ENCODE measurements at regions not wholly inside any gene's neighbourhood (a gene's known extent, or its start where the extent isn't known, plus 50 kb on each side); places are given as distances from the start of the nearest gene placed in this dataset.

- no peak for DNase-seq (ENCODE audit: low spot score)
- TF ChIP-seq, protein P1, sequence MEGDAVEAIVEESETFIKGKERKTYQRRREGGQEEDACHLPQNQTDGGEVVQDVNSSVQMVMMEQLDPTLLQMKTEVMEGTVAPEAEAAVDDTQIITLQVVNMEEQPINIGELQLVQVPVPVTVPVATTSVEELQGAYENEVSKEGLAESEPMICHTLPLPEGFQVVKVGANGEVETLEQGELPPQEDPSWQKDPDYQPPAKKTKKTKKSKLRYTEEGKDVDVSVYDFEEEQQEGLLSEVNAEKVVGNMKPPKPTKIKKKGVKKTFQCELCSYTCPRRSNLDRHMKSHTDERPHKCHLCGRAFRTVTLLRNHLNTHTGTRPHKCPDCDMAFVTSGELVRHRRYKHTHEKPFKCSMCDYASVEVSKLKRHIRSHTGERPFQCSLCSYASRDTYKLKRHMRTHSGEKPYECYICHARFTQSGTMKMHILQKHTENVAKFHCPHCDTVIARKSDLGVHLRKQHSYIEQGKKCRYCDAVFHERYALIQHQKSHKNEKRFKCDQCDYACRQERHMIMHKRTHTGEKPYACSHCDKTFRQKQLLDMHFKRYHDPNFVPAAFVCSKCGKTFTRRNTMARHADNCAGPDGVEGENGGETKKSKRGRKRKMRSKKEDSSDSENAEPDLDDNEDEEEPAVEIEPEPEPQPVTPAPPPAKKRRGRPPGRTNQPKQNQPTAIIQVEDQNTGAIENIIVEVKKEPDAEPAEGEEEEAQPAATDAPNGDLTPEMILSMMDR (IDR thresholded peaks at IDR 0.05; ENCODE audit: extremely low read depth, missing control alignments): no peak
These were observed 926.6 kb upstream of the MBL2 start for GRCh38 chr10:53699231-53699630.

DNA sequence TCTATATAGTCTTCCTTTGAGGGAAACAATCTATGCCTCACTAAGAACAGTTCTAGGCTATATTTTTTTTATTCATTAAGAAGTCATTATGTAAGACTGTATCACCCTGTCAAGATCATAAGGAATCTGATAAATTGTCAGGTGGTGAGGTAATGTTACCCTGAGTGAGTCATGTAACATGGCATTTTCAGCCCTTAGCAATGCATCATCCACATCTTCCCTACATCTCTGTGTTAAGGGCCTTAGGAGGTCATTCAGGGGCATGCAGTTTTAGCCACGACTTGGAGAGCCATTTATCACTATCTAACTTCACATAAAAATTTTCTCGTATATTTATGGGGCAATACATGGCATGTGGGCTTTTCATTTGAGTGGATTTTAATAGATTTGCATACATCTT, 924.5 kb upstream of the MBL2 start:
- TF ChIP-seq, protein P1 (IDR thresholded peaks at IDR 0.05; ENCODE audit: extremely low read depth, missing control alignments): no peak
- no peak for DNase-seq (ENCODE audit: low spot score)

- DNase-seq (ENCODE audit: low spot score): no peak
- TF ChIP-seq, protein P1 (IDR thresholded peaks at IDR 0.05; ENCODE audit: extremely low read depth, missing control alignments): no peak
These were observed 918.1 kb upstream of the MBL2 start for GRCh38 chr10:53690524-53691240.

DNA sequence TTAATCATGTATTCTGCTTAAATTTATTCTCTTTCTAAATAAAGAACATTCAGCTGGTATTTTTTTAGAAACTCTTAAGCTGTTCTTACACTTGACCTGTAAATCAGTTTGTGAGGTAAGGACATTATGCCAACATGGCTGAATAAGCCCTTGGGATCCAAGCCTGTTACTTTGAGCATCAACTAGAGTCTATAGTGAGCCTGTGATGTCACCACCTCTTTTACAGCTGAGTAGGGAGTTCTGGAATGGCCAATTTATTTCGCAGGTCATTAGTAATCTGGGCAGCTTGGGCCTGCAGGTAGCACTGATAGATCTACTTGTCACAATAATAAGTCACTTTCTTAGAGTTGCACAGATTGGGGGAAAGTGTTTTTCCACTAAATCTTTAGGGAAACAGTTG, 915.2 kb upstream of the MBL2 start:
- TF ChIP-seq, protein P1 (IDR thresholded peaks at IDR 0.05; ENCODE audit: extremely low read depth, missing control alignments): no peak

GRCh38 chr10:53682885-53683284, 910.3 kb upstream of the MBL2 start:
- DNase-seq (ENCODE audit: low spot score): no peak
- TF ChIP-seq, protein P1 (IDR thresholded peaks at IDR 0.05; ENCODE audit: extremely low read depth, missing control alignments): no peak

More for the DNA sequence above, 915.2 kb upstream of the MBL2 start:
- DNase-seq (ENCODE audit: low spot score): no peak

- TF ChIP-seq, protein P1 (IDR thresholded peaks at IDR 0.05; ENCODE audit: extremely low read depth, missing control alignments): no peak
These were observed 909.9 kb upstream of the MBL2 start for GRCh38 chr10:53682458-53682857.

GRCh38 chr10:53679666-53680065, 907.1 kb upstream of the MBL2 start:
- TF ChIP-seq, protein P1 (IDR thresholded peaks at IDR 0.05; ENCODE audit: extremely low read depth, missing control alignments): no peak
- DNase-seq (ENCODE audit: low spot score): no peak

More at GRCh38 chr10:53682458-53682857, 909.9 kb upstream of the MBL2 start:
- DNase-seq (ENCODE audit: low spot score): no peak
